ENCODE measurements at regions not wholly inside any gene's neighbourhood (a gene's known extent, or its start where the extent isn't known, plus 50 kb on each side); places are given as distances from the start of the nearest gene placed in this dataset.

DNA sequence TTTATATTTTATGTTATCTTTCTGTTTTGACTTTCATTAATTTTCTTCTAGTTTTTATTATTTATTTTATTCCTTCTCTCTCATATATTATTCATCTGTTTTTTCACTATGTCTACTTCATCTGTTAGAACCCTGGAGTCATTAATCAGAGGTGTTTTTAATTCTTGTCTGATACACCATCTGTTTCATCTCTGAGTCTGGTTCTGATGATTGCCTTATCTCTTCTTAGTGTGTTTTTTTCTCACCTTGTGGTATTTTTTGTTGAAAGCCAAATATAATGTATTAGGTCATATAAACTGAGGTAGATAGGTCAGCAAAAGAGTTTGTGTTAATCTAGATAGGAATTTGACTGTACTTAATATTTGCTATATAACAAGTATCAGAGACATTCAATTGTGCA lies 1005.7 kb upstream of the NCAM2 start:
- TF ChIP-seq, protein P1, sequence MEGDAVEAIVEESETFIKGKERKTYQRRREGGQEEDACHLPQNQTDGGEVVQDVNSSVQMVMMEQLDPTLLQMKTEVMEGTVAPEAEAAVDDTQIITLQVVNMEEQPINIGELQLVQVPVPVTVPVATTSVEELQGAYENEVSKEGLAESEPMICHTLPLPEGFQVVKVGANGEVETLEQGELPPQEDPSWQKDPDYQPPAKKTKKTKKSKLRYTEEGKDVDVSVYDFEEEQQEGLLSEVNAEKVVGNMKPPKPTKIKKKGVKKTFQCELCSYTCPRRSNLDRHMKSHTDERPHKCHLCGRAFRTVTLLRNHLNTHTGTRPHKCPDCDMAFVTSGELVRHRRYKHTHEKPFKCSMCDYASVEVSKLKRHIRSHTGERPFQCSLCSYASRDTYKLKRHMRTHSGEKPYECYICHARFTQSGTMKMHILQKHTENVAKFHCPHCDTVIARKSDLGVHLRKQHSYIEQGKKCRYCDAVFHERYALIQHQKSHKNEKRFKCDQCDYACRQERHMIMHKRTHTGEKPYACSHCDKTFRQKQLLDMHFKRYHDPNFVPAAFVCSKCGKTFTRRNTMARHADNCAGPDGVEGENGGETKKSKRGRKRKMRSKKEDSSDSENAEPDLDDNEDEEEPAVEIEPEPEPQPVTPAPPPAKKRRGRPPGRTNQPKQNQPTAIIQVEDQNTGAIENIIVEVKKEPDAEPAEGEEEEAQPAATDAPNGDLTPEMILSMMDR (IDR thresholded peaks at IDR 0.05): no peak
- TF ChIP-seq POLR2A (IDR thresholded peaks at IDR 0.05): no peak
